Adrenal gland (tissue), 9 donors: ENCODE measurements at regions not wholly inside any gene's neighbourhood (a gene's known extent, or its start where the extent isn't known, plus 50 kb on each side); places are given as distances from the start of the nearest gene placed in this dataset.

ENCODE experiments used
- DNase-seq, 7 donors: peaks; one replicate each; pipeline ENCODE4 v3.0.0-alpha.2; 2019 to 2020
- H3K27ac ChIP-seq, 5 donors: fragments of 200-600 bp; sonication (generic) in 4 of 5; 1 replicate in 3 of 5; 2 replicates in 2 of 5; pipeline versions ENCODE4 v1.5.1 to v1.8.0; 2016 to 2020; ENCODE audit warnings: mild to moderate bottlenecking in 1 of 5
- H3K27me3 ChIP-seq: fragments of 200-600 bp; 2 replicates; pipeline ENCODE4 v1.8.0; 2021
- H3K36me3 ChIP-seq, 2 donors: fragments of 200-600 bp; replicated peaks in 1 of 2; 1 replicate in 1 of 2; 2 replicates in 1 of 2; pipeline versions ENCODE4 v1.5.1 to v1.8.0; 2018 to 2022
- H3K4me1 ChIP-seq, 2 donors: fragments of 200-600 bp; replicated peaks in 1 of 2; 1 replicate in 1 of 2; 2 replicates in 1 of 2; pipeline versions ENCODE4 v1.5.1 to v1.8.0; 2018 to 2021
- H3K4me3 ChIP-seq, 4 donors: fragments of 200-600 bp; sonication (generic) in 3 of 4; one replicate each; pipeline ENCODE4 v1.5.1; 2016 to 2018
- H3K9me3 ChIP-seq, 3 donors: fragments of 200-600 bp; sonication (generic) in 1 of 3; replicated peaks in 1 of 3; 1 replicate in 2 of 3; 2 replicates in 1 of 3; pipeline versions ENCODE4 v1.5.1 to v1.8.0; 2016 to 2021
- POLR2A ChIP-seq, 2 donors: fragments of 450-650 bp; IDR thresholded peaks; one replicate each; pipeline ENCODE4 v1.6.1; 2017; ENCODE audit warnings: antibody characterized with exemption in 2 of 2, mild to moderate bottlenecking in 2 of 2, moderate library complexity in 1 of 2
- WGBS, 4 donors: extraction: QIAGEN DNeasy Blood & Tissue Kit in 2 of 4; methylation state at CpG; one replicate each; pipeline versions ENCODE4 v1.1.5 to v1.1.7; 2013 to 2017; 5-methylcytosine and 5-hydroxymethylcytosine counted together
- intact Hi-C, 2 donors: fragments of 100-400 bp; cut with DNase I; formaldehyde crosslinking; loops; one replicate each; pipeline versions ENCODE4 v1.14.1 to v1.15.0; 2022 to 2023
- TF ChIP-seq, protein P1 (sequence below), 6 experiments: fragments of 450-650 bp in 4 of 6; fragments of 200-600 bp in 2 of 6; sonication (generic) in 1 of 6; IDR thresholded peaks; 1 replicate in 5 of 6; 2 replicates in 1 of 6; pipeline versions ENCODE4 v1.5.1 to v1.8.0; 2016 to 2021; ENCODE audit warnings: antibody characterized with exemption in 6 of 6, mild to moderate bottlenecking in 2 of 6, moderate library complexity in 1 of 6
- donor health status: healthy with polysubstance abuse.
- donor health status: Bipolar disorder and iron deficiency.
- donor health status: DM: yes; HTN: yes; CAD: no.
- donor health status: DM: no; HTN: no; CAD: no.
- donor health status: DM: no; HTN: no; CAD: no.

DNA sequence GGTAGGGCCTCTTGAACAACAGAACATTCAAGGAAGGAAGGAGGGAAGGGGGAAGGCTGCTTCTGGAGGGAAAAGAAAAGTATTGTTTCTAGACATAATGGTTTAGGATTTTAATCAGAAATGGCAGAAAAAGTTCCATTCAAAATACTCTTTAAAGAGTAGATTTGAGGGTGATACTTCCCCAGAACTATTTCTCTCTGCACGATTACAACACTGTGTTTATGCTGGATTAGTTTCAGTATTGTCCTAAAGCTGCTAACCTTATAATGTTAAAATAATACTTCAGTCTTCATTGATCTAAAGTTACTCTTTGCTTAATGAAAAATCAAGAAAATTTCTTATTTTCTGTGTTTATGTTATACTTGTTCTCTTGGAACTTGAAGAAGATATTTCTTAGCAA lies 1026.3 kb upstream of the PABPC4L start:
- TF ChIP-seq POLR2A (IDR thresholded peaks at IDR 0.05) = no peak
- TF ChIP-seq, protein P1, sequence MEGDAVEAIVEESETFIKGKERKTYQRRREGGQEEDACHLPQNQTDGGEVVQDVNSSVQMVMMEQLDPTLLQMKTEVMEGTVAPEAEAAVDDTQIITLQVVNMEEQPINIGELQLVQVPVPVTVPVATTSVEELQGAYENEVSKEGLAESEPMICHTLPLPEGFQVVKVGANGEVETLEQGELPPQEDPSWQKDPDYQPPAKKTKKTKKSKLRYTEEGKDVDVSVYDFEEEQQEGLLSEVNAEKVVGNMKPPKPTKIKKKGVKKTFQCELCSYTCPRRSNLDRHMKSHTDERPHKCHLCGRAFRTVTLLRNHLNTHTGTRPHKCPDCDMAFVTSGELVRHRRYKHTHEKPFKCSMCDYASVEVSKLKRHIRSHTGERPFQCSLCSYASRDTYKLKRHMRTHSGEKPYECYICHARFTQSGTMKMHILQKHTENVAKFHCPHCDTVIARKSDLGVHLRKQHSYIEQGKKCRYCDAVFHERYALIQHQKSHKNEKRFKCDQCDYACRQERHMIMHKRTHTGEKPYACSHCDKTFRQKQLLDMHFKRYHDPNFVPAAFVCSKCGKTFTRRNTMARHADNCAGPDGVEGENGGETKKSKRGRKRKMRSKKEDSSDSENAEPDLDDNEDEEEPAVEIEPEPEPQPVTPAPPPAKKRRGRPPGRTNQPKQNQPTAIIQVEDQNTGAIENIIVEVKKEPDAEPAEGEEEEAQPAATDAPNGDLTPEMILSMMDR (IDR thresholded peaks at IDR 0.05) = no peak
- H3K36me3 ChIP-seq = no peaks in the 10 kb centered on the region
- intact Hi-C loops = no loop called here
- H3K27me3 ChIP-seq = no peaks in the 10 kb centered on the region
- H3K4me3 ChIP-seq = no peak overlapping the region
- DNase-seq = no peak
- H3K4me1 ChIP-seq = no peaks in the 10 kb centered on the region
- H3K27ac ChIP-seq = no peak overlapping the region
- 49 to 51% (median 50%) methylated on average over 1 of the region's 1 CpG for WGBS, 4 donors
- H3K9me3 ChIP-seq = no peaks in the 10 kb centered on the region

DNA sequence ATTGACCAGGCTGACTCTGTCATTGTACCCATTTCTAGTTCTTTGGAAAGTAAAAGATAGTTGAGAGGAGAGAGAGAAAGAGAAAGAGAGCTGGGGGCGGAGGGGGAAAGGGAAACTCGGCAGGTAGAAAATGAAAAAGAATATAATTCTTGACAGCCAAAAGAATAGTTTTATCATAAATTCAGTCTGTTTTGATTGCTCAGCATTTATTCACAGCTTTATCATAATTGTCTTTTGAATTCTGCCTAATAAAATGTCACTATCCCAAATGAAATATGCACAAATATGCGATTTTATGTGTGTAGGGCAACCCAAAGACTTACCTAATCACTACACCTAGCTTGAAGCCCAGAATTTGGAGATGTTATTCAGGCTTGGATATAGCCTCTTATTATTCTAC lies 1024.0 kb upstream of the PABPC4L start:
- H3K9me3 ChIP-seq = no peaks in the 10 kb centered on the region
- no peak overlapping the region for H3K4me3 ChIP-seq
- intact Hi-C loops = no loop called here
- no peaks in the 10 kb centered on the region for H3K27me3 ChIP-seq
- WGBS, 4 donors = 57 to 76% (median 65%) methylated on average over 3 of the region's 3 CpGs
- no peaks in the 10 kb centered on the region for H3K36me3 ChIP-seq
- no peaks in the 10 kb centered on the region for H3K4me1 ChIP-seq
- DNase-seq = no peak
- TF ChIP-seq, protein P1 (IDR thresholded peaks at IDR 0.05) = no peak
- TF ChIP-seq POLR2A (IDR thresholded peaks at IDR 0.05) = no peak
- H3K27ac ChIP-seq = no peak overlapping the region

DNA sequence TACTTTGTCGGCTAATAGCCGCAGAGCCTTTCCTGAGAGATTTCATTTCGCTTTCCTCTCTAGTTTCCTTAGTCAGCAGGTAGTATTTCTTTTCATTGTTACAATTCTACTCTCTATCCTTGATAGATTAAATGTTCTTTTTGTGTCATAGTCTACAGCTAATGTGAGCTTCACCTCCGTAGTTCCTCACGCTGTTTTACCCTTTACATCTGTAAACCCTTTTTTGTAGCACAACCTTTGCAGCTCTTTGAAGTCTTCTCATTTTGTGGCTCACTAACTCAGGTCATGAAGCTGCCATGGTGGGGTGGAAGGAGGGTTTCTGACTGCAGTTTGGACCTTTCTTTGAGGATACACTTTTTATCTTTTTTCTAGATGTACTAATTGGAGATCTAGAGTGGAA lies 1008.8 kb upstream of the PABPC4L start:
- H3K27ac ChIP-seq = no peak overlapping the region
- H3K27me3 ChIP-seq = no peaks in the 10 kb centered on the region
- intact Hi-C loops = no loop called here
- no peak for TF ChIP-seq POLR2A (IDR thresholded peaks at IDR 0.05)
- TF ChIP-seq, protein P1 (IDR thresholded peaks at IDR 0.05) = no peak
- WGBS, 4 donors = 82 to 86% (median 84%) methylated on average over 5 of the region's 5 CpGs
- no peaks in the 10 kb centered on the region for H3K36me3 ChIP-seq
- no peak for DNase-seq
- no peaks in the 10 kb centered on the region for H3K4me1 ChIP-seq
- no peak overlapping the region for H3K4me3 ChIP-seq
- H3K9me3 ChIP-seq = no peaks in the 10 kb centered on the region

DNA sequence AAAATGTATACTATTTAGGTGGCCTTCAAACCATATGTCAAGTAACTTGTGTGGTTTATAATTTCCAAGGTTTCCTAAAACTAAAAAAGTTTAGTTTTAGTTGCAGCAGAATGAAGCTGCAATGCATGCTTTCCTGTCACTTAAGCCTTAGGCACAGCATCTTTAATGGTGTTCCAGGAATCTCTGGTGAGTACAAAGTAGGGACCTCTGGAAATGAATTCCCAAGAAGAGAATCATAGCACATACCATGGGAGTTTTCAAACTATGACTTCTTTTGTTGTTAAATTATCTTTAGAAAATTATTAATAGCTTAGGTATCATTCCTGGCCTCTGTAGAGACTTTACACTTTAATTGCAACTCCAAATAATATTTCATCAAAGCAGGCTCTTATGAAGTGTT lies 1005.9 kb upstream of the PABPC4L start:
- no peak overlapping the region for H3K27ac ChIP-seq

More for the DNA sequence above, 1005.9 kb upstream of the PABPC4L start:
- no peak overlapping the region for H3K4me3 ChIP-seq
- intact Hi-C loops = no loop called here
- TF ChIP-seq, protein P1 (IDR thresholded peaks at IDR 0.05) = no peak
- no peak for TF ChIP-seq POLR2A (IDR thresholded peaks at IDR 0.05)
- H3K36me3 ChIP-seq = no peaks in the 10 kb centered on the region
- H3K4me1 ChIP-seq = no peaks in the 10 kb centered on the region
- DNase-seq = no peak
- H3K9me3 ChIP-seq = no peaks in the 10 kb centered on the region
- H3K27me3 ChIP-seq = no peaks in the 10 kb centered on the region
